HepG2 (cell line): ENCODE measurements at regions not wholly inside any gene's neighbourhood (a gene's known extent, or its start where the extent isn't known, plus 50 kb on each side); places are given as distances from the start of the nearest gene placed in this dataset.

Experiments used
- ATAC-seq: fragments of 200-7000 bp; cut with Tn5 transposase; 3 replicates; pipeline ENCODE4 v1.9.1; 2020; ENCODE audit warnings: mild to moderate bottlenecking, moderate library complexity
- BruUV-seq: library from RNA; stranded (reverse); fragments of 400-500 nt; replicated peaks from 2 replicates; lab custom pipeline; 2021; lab: Mats Ljungman, UMichigan
- CTCF ChIA-PET: fragments of 300-600 bp; formaldehyde crosslinking; extraction: SDS; loops from one replicate; lab custom pipeline; 2021; ENCODE audit warnings: low total read pairs, inconsistent platforms, low intra/inter-chr PET ratio; lab: Yijun Ruan, JAX
- POLR2A ChIA-PET: fragments of 350-600 bp; sonication (Branson Sonifier 250); formaldehyde crosslinking; loops from one replicate; lab custom pipeline; 2020; ENCODE audit warnings: antibody characterized with exemption, inconsistent platforms; lab: Yijun Ruan, JAX
- DNase-seq: peaks from one replicate; pipeline ENCODE4 v3.0.0-alpha.2; 2015; ENCODE audit warnings: low spot score
- FAIRE-seq: peaks from 3 replicates; lab custom pipeline; 2011; peaks lifted over from hg19 to GRCh38; lab: Jason Lieb, UNC
- H2AFZ ChIP-seq: one replicate; pipeline ENCODE4 v1.6.1; 2011; ENCODE audit warnings: low read length, inconsistent platforms
- H3K27ac ChIP-seq: fragments of 300-600 bp; 3 replicates; pipeline ENCODE4 v1.8.0; 2011; ENCODE audit warnings: mixed run types, mild to moderate bottlenecking, mixed read lengths, low read length, inconsistent platforms; ENCODE audit not compliant: insufficient read depth; ENCODE audit errors: extremely low read length
- H3K27me3 ChIP-seq, 2 experiments: fragments of 200-600 bp in 1 of 2; 2 replicates in 1 of 2; 3 replicates in 1 of 2; pipeline versions ENCODE4 v1.6.0 to v1.8.0; 2011; ENCODE audit warnings: low read length in 2 of 2, mild to moderate bottlenecking in 2 of 2, moderate library complexity in 2 of 2, inconsistent platforms in 1 of 2; ENCODE audit not compliant: insufficient read depth in 2 of 2, control insufficient read depth in 1 of 2
- H3K36me3 ChIP-seq, 2 experiments: fragments of 200-600 bp in 1 of 2; replicated peaks in 1 of 2; 2 replicates in 1 of 2; 3 replicates in 1 of 2; pipeline versions ENCODE4 v1.5.1 to v1.8.0; 2011; ENCODE audit warnings: low read length in 2 of 2, inconsistent platforms in 1 of 2; ENCODE audit not compliant: insufficient read depth in 2 of 2, control insufficient read depth in 1 of 2
- H3K4me1 ChIP-seq: 2 replicates; pipeline ENCODE4 v1.5.1; 2012; ENCODE audit warnings: low read length, inconsistent platforms; ENCODE audit not compliant: insufficient read depth
- H3K4me2 ChIP-seq: 2 replicates; pipeline ENCODE4 v1.6.0; 2011; ENCODE audit warnings: low read depth, low read length, inconsistent platforms
- H3K4me3 ChIP-seq, 3 experiments: fragments of 200-600 bp in 1 of 3; sonication (generic), shearing (Covaris generic) in 1 of 3; replicated peaks in 1 of 3; 2 replicates each; pipeline ENCODE4 v1.5.1; 2011 to 2016; ENCODE audit warnings: low read length in 3 of 3, inconsistent platforms in 2 of 3, low read depth in 2 of 3, mild to moderate bottlenecking in 2 of 3, control low read depth in 1 of 3, mixed read lengths in 1 of 3; ENCODE audit not compliant: insufficient read depth in 1 of 3
- H3K79me2 ChIP-seq: one replicate; pipeline ENCODE4 v1.6.1; 2011; ENCODE audit warnings: low read length, inconsistent platforms; ENCODE audit not compliant: insufficient read depth
- H3K9ac ChIP-seq: 2 replicates; pipeline ENCODE4 v1.6.0; 2011; ENCODE audit warnings: mild to moderate bottlenecking, low read depth, low read length, inconsistent platforms; ENCODE audit not compliant: insufficient read depth
- H3K9me3 ChIP-seq: 2 replicates; pipeline ENCODE4 v1.5.1; 2012; ENCODE audit warnings: mild to moderate bottlenecking, low read length
- H4K20me1 ChIP-seq: 2 replicates; pipeline ENCODE4 v1.6.0; 2011; ENCODE audit warnings: inconsistent platforms, mild to moderate bottlenecking, low read length, moderate library complexity; ENCODE audit not compliant: insufficient read depth
- EED ChIP-seq: sonication (generic); formaldehyde crosslinking; IDR thresholded peaks from 2 replicates; pipeline ENCODE4 v1.5.0; 2020; ENCODE audit warnings: mild to moderate bottlenecking, missing genetic modification reagents
- HOXA7 ChIP-seq: sonication (generic); formaldehyde crosslinking; IDR thresholded peaks from 2 replicates; pipeline ENCODE4 v1.8.1; 2022; ENCODE audit warnings: mild to moderate bottlenecking, missing genetic modification reagents, moderate library complexity
- KLF6 ChIP-seq: IDR thresholded peaks from 2 replicates; pipeline ENCODE4 v1.8.0; 2016; ENCODE audit warnings: missing biosample characterization, missing genetic modification reagents
- NCOA2 ChIP-seq: sonication (generic); formaldehyde crosslinking; IDR thresholded peaks from 2 replicates; pipeline ENCODE4 v1.8.0; 2022; ENCODE audit warnings: inconsistent platforms
- NFIC ChIP-seq: IDR thresholded peaks from 2 replicates; pipeline ENCODE4 v1.6.1; 2012; ENCODE audit warnings: mild to moderate bottlenecking, low read length, inconsistent platforms
- ZFX ChIP-seq: sonication (generic); formaldehyde crosslinking; IDR thresholded peaks from 2 replicates; pipeline ENCODE4 v1.4.0; 2020; ENCODE audit warnings: mild to moderate bottlenecking, low read depth, missing genetic modification reagents, moderate library complexity
- ZNF749 ChIP-seq: sonication (generic); formaldehyde crosslinking; IDR thresholded peaks from 2 replicates; pipeline ENCODE4 v1.8.0; 2022; ENCODE audit warnings: mild to moderate bottlenecking, missing genetic modification reagents, moderate library complexity, borderline replicate concordance
- WGBS: methylation state at CpG from one replicate; pipeline ENCODE4 v1.1.6; 2017; ENCODE audit warnings: low lambda C conversion rate; 5-methylcytosine and 5-hydroxymethylcytosine counted together
- in situ Hi-C: cut with HindIII; loops from 2 replicates; pipeline ENCODE4 v1.10.0; 2017; ENCODE audit warnings: low pct_unique_long_range_greater_than_20kb; ENCODE audit not compliant: extremely low pct_ligation_motif_present
- intact Hi-C: fragments of 100-400 bp; cut with micrococcal nuclease; formaldehyde crosslinking; loops from one replicate; pipeline ENCODE4 v1.10.0; 2022; ENCODE audit not compliant: unreplicated experiment
- TF ChIP-seq, protein P1 (sequence below): sonication (generic); formaldehyde crosslinking; IDR thresholded peaks from 2 replicates; pipeline ENCODE4 v1.5.0; 2020; ENCODE audit warnings: missing genetic modification reagents
- TF ChIP-seq, protein P2 (sequence below): sonication (generic); formaldehyde crosslinking; IDR thresholded peaks from 2 replicates; pipeline ENCODE4 v1.5.1; 2020; ENCODE audit warnings: mild to moderate bottlenecking, missing genetic modification reagents, borderline replicate concordance

DNA sequence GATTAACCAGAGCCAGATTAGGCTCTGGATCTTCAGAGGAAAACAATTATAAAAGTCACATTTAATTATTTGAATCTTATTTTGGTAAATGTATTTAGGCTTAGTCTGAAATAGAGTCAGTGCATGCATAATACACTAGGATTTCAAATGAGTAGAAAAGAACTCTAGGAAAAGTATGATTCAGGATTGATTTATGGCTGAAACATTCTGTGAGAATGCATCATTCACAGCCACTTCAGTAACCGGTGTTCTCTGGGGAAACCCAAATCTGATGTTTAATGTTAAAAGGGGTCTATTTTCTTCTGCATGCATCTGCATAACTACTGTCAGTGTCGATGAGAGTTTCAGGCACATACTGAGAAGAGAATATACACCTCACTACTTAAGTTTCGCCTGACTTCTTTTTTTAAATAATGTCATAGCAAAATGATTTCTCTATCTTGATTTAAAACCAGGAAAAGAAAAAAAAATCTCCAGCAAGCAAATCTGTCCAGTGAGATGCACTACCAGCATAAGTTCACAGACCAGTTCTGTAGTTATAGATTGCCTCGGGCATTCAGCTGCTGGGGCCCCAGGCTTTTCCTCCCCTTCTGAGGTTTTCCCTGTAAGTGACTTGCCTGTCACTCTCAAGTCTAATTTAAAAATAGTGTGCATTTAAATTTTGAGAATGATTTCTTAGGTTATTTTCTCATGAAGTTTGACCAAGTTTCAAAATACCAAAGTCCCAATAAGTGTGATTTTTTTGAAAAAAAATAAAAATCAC, 501.5 kb downstream of the NR4A2 start:
- ChIA-PET POLR2A (no interaction called here), CTCF (no interaction called here)
- no peaks in the 10 kb centered on the region for H3K9me3 ChIP-seq
- H2AFZ ChIP-seq = no peak overlapping the region
- 12% methylated on average over 4 of the region's 4 CpGs for WGBS
- H3K36me3 ChIP-seq = no peaks in the 10 kb centered on the region
- H3K4me3 ChIP-seq = no peak overlapping the region
- TF ChIP-seq, protein P1, sequence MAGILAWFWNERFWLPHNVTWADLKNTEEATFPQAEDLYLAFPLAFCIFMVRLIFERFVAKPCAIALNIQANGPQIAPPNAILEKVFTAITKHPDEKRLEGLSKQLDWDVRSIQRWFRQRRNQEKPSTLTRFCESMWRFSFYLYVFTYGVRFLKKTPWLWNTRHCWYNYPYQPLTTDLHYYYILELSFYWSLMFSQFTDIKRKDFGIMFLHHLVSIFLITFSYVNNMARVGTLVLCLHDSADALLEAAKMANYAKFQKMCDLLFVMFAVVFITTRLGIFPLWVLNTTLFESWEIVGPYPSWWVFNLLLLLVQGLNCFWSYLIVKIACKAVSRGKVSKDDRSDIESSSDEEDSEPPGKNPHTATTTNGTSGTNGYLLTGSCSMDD (CRISPR knock-in tag) = no peak
- TF ChIP-seq ZNF749 (no peak), HOXA7 (CRISPR knock-in tag) (no peak)
- H3K27me3 ChIP-seq = no peaks in the 10 kb centered on the region; a peak in 1 of 5 replicates
- no peaks in the 10 kb centered on the region for H4K20me1 ChIP-seq
- no peak overlapping the region for H3K4me2 ChIP-seq
- H3K27ac ChIP-seq = no peak overlapping the region
- FAIRE-seq (no peak), ATAC-seq (no peak), DNase-seq (no peak)
- no peaks in the 10 kb centered on the region for H3K79me2 ChIP-seq
- intact Hi-C loops (no loop called here), in situ Hi-C loops (no loop called here)
- BruUV-seq = no TSS peak
- no peaks in the 10 kb centered on the region for H3K4me1 ChIP-seq
- H3K9ac ChIP-seq = no peak overlapping the region

DNA sequence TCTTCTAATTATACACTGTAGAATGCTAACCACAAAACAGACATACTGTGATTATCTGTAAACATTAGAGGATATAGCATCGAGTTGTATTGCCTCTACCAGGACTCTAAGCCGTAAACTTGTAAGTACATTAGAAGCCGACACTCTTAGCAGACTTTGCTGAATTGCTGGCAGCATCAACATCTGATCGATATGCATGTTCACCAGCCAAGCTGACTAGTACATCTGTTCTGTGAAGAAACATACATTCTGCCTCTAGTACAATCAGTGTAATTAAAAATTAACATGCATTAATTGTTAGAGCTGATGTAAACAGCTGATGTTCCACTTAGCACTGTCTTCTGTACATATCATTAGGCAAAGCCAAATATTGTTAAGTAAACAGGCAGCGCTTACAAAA, 502.2 kb downstream of the NR4A2 start:
- WGBS = 19% methylated on average over 5 of the region's 5 CpGs
- ChIA-PET CTCF (no interaction called here), POLR2A (no interaction called here)
- no peak for DNase-seq
- no peak overlapping the region for H3K27ac ChIP-seq
- no peaks in the 10 kb centered on the region for H3K9me3 ChIP-seq
- no peak for FAIRE-seq
- no peaks in the 10 kb centered on the region for H3K79me2 ChIP-seq
- H3K4me3 ChIP-seq = no peak overlapping the region
- no TSS peak for BruUV-seq
- no peak for ATAC-seq
- H3K27me3 ChIP-seq = no peaks in the 10 kb centered on the region; a peak in 1 of 5 replicates
- no peaks in the 10 kb centered on the region for H3K36me3 ChIP-seq
- H3K4me1 ChIP-seq = no peaks in the 10 kb centered on the region
- H4K20me1 ChIP-seq = no peaks in the 10 kb centered on the region
- H3K4me2 ChIP-seq = no peak overlapping the region
- intact Hi-C loops (no loop called here), in situ Hi-C loops (no loop called here)
- H3K9ac ChIP-seq = no peak overlapping the region
- no peak overlapping the region for H2AFZ ChIP-seq
- no peak for TF ChIP-seq NFIC
- TF ChIP-seq ZFX = no peak
- no peak for TF ChIP-seq KLF6
- TF ChIP-seq EED (CRISPR knock-in tag) = no peak
- TF ChIP-seq NCOA2 = no peak
- TF ChIP-seq, protein P2, sequence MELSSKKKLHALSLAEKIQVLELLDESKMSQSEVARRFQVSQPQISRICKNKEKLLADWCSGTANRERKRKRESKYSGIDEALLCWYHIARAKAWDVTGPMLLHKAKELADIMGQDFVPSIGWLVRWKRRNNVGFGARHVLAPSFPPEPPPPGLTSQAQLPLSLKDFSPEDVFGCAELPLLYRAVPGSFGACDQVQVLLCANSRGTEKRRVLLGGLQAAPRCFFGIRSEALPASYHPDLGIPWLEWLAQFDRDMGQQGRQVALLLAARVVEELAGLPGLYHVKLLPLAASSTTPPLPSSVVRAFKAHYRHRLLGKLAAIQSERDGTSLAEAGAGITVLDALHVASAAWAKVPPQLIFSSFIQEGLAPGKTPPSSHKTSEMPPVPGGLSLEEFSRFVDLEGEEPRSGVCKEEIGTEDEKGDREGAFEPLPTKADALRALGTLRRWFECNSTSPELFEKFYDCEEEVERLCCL (CRISPR knock-in tag) = no peak
